ENCODE measurements at regions not wholly inside any gene's neighbourhood (a gene's known extent, or its start where the extent isn't known, plus 50 kb on each side); places are given as distances from the start of the nearest gene placed in this dataset.

- TF ChIP-seq, protein P1, sequence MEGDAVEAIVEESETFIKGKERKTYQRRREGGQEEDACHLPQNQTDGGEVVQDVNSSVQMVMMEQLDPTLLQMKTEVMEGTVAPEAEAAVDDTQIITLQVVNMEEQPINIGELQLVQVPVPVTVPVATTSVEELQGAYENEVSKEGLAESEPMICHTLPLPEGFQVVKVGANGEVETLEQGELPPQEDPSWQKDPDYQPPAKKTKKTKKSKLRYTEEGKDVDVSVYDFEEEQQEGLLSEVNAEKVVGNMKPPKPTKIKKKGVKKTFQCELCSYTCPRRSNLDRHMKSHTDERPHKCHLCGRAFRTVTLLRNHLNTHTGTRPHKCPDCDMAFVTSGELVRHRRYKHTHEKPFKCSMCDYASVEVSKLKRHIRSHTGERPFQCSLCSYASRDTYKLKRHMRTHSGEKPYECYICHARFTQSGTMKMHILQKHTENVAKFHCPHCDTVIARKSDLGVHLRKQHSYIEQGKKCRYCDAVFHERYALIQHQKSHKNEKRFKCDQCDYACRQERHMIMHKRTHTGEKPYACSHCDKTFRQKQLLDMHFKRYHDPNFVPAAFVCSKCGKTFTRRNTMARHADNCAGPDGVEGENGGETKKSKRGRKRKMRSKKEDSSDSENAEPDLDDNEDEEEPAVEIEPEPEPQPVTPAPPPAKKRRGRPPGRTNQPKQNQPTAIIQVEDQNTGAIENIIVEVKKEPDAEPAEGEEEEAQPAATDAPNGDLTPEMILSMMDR (conservative IDR thresholded peaks at IDR 0.05): no peak
- peaks cover 2% of the 10 kb centered on the region for H3K36me3 Mint-ChIP-seq (ENCODE audit: low read depth)
- Histone ChIP-seq H3K4me3 (ENCODE audit: low read length) (no peak overlapping the region), H3K4me1 (ENCODE audit: control insufficient read depth, insufficient read depth, low read length) (no peaks in the 10 kb centered on the region), H3K27ac (ENCODE audit: low read depth, low read length) (peak overlapping the region; percentile 3), H3K36me3 (ENCODE audit: control insufficient read depth, insufficient read depth, low read length) (no peaks in the 10 kb centered on the region), H3K9ac (ENCODE audit: extremely low read depth, low read length, poor library complexity, severe bottlenecking) (no peak overlapping the region), H3K9me3 (ENCODE audit: control insufficient read depth, low read length) (peaks cover 9% of the 10 kb centered on the region), H3K27me3 (ENCODE audit: control insufficient read depth, insufficient read depth, low read length, poor library complexity, severe bottlenecking) (no peaks in the 10 kb centered on the region)
- H3K4me1 Mint-ChIP-seq: no peaks in the 10 kb centered on the region
- peaks cover 23% of the 10 kb centered on the region for H3K9me3 Mint-ChIP-seq
- H3K27me3 Mint-ChIP-seq (ENCODE audit: insufficient read depth): peaks cover 2% of the 10 kb centered on the region
- 68 to 79% methylated on average over 6 of the region's 6 CpGs for WGBS, 2 experiments (ENCODE audit: insufficient coverage in 1 of 2, insufficient read length in 1 of 2)
- DNase-seq: peak; percentile 73
- H3K27ac Mint-ChIP-seq: peak overlapping the region; percentile 80
- no peak overlapping the region for H3K4me3 Mint-ChIP-seq
Measured at GRCh38 chr2:111219285-111219684, 98.6 kb downstream of the BCL2L11 start.

GRCh38 chr2:111219734-111220505 is 99.2 kb downstream of the BCL2L11 start:
- H3K9me3 ChIP-seq (ENCODE audit: control insufficient read depth, low read length): peaks cover 3% of the 10 kb centered on the region
- TF ChIP-seq, protein P1 (conservative IDR thresholded peaks at IDR 0.05): no peak
- 87 to 94% methylated on average over 5 of the region's 5 CpGs for WGBS, 2 experiments (ENCODE audit: insufficient coverage in 1 of 2, insufficient read length in 1 of 2)
- peaks cover 17% of the 10 kb centered on the region for H3K9me3 Mint-ChIP-seq
- no peak overlapping the region for H3K4me3 Mint-ChIP-seq
- H3K27me3 Mint-ChIP-seq (ENCODE audit: insufficient read depth): peaks cover 2% of the 10 kb centered on the region
- no peaks in the 10 kb centered on the region for H3K27me3 ChIP-seq (ENCODE audit: control insufficient read depth, insufficient read depth, low read length, poor library complexity, severe bottlenecking)
- DNase-seq: no peak
- H3K36me3 Mint-ChIP-seq (ENCODE audit: low read depth): peaks cover 2% of the 10 kb centered on the region
- H3K4me1 ChIP-seq (ENCODE audit: control insufficient read depth, insufficient read depth, low read length): no peaks in the 10 kb centered on the region
- no peak overlapping the region for H3K9ac ChIP-seq (ENCODE audit: extremely low read depth, low read length, poor library complexity, severe bottlenecking)
- no peak overlapping the region for H3K4me3 ChIP-seq (ENCODE audit: low read length)
- H3K27ac Mint-ChIP-seq: peak overlapping the region; percentile 25
- H3K36me3 ChIP-seq (ENCODE audit: control insufficient read depth, insufficient read depth, low read length): no peaks in the 10 kb centered on the region
- H3K27ac ChIP-seq (ENCODE audit: low read depth, low read length): peak overlapping the region; percentile 3
- H3K4me1 Mint-ChIP-seq: no peaks in the 10 kb centered on the region

DNA sequence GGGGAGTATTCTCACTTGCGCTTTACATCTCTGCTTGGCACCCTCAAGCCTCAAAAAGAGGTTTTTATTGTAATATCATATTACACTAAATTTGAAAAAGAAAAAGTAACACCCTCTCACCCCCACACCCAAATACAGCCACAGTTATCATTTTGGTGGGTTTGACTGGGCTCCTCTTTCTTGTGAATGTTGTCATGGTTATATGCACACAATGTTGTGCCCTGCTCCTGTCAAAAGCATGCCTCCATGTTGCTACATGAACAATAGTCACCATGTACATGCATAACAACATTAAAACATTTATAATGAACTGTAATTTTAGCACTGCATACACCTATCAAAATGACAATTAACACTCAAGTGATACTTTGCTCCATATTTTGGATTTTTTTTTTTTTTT is 100.2 kb downstream of the BCL2L11 start:
- TF ChIP-seq, protein P1 (conservative IDR thresholded peaks at IDR 0.05): no peak
- WGBS, 2 experiments (ENCODE audit: insufficient coverage in 1 of 2, insufficient read length in 1 of 2): 100% methylated on average over 1 of the region's 1 CpG; no CpG with 5 or more reads in 1 of the 2 experiments
- Histone ChIP-seq H3K4me1 (ENCODE audit: control insufficient read depth, insufficient read depth, low read length) (no peaks in the 10 kb centered on the region), H3K27me3 (ENCODE audit: control insufficient read depth, insufficient read depth, low read length, poor library complexity, severe bottlenecking) (no peaks in the 10 kb centered on the region), H3K36me3 (ENCODE audit: control insufficient read depth, insufficient read depth, low read length) (no peaks in the 10 kb centered on the region), H3K27ac (ENCODE audit: low read depth, low read length) (no peak overlapping the region), H3K4me3 (ENCODE audit: low read length) (no peak overlapping the region), H3K9me3 (ENCODE audit: control insufficient read depth, low read length) (no peaks in the 10 kb centered on the region), H3K9ac (ENCODE audit: extremely low read depth, low read length, poor library complexity, severe bottlenecking) (no peak overlapping the region)
- Mint-ChIP-seq H3K27me3 (ENCODE audit: insufficient read depth) (peaks cover 2% of the 10 kb centered on the region), H3K27ac (no peak overlapping the region), H3K4me1 (peaks cover 3% of the 10 kb centered on the region), H3K36me3 (ENCODE audit: low read depth) (peaks cover 2% of the 10 kb centered on the region), H3K9me3 (peaks cover 13% of the 10 kb centered on the region), H3K4me3 (no peak overlapping the region)
- DNase-seq: no peak
